Mononuclear cell (primary cell): ENCODE measurements at regions not wholly inside any gene's neighbourhood (a gene's known extent, or its start where the extent isn't known, plus 50 kb on each side); places are given as distances from the start of the nearest gene placed in this dataset.
"Not testable (repeated sequence)": the region's sequence is repeated elsewhere in the genome, so short reads cannot be mapped to it uniquely, and the experiment has no call there.

Source experiments
- H3K27me3 ChIP-seq: 2 replicates; pipeline ENCODE4 v1.6.0; 2011; ENCODE audit warnings: low read length, control low read depth; ENCODE audit not compliant: insufficient read depth
- H3K4me1 ChIP-seq: 2 replicates; pipeline ENCODE4 v1.5.1; 2011; ENCODE audit warnings: mild to moderate bottlenecking, low read length, control low read depth; ENCODE audit not compliant: insufficient read depth
- H3K4me3 ChIP-seq: 2 replicates; pipeline ENCODE4 v1.5.1; 2011; ENCODE audit warnings: mild to moderate bottlenecking, low read length, moderate library complexity
- H3K9me3 ChIP-seq: 2 replicates; pipeline ENCODE4 v1.5.1; 2011; ENCODE audit warnings: low read depth, mild to moderate bottlenecking, control low read depth, low read length

GRCh38 chr6:51049288-51049982 is 230.8 kb downstream of the TFAP2B start:
- Histone ChIP-seq H3K27me3 (no peaks in the 10 kb centered on the region), H3K4me1 (peaks cover 5% of the 10 kb centered on the region), H3K4me3 (no peak overlapping the region), H3K9me3 (no peaks in the 10 kb centered on the region)

- Histone ChIP-seq H3K9me3 (no peaks in the 10 kb centered on the region), H3K4me3 (no peak overlapping the region), H3K4me1 (peaks cover 5% of the 10 kb centered on the region), H3K27me3 (no peaks in the 10 kb centered on the region)
Measured at GRCh38 chr6:51049983-51050877, 231.6 kb downstream of the TFAP2B start.

GRCh38 chr6:51052716-51053115 is 234.0 kb downstream of the TFAP2B start:
- H3K27me3 ChIP-seq, H3K4me3 ChIP-seq, H3K4me1 ChIP-seq, H3K9me3 ChIP-seq: not testable (repeated sequence)

- not testable (repeated sequence) for H3K9me3 ChIP-seq, H3K4me3 ChIP-seq, H3K4me1 ChIP-seq, H3K27me3 ChIP-seq
Measured at GRCh38 chr6:51055316-51055715, 236.6 kb downstream of the TFAP2B start.

GRCh38 chr6:51057296-51057695 is 238.6 kb downstream of the TFAP2B start:
- H3K27me3 ChIP-seq = no peaks in the 10 kb centered on the region
- no peaks in the 10 kb centered on the region for H3K4me1 ChIP-seq
- no peaks in the 10 kb centered on the region for H3K9me3 ChIP-seq
- no peak overlapping the region for H3K4me3 ChIP-seq

GRCh38 chr6:51060262-51060762 is 241.6 kb downstream of the TFAP2B start:
- no peaks in the 10 kb centered on the region for H3K27me3 ChIP-seq
- no peak overlapping the region for H3K4me3 ChIP-seq

GRCh38 chr6:51062166-51062722 is 243.6 kb downstream of the TFAP2B start:
- Histone ChIP-seq H3K9me3 (no peaks in the 10 kb centered on the region), H3K4me1 (no peaks in the 10 kb centered on the region), H3K4me3 (no peak overlapping the region), H3K27me3 (no peaks in the 10 kb centered on the region)

More at GRCh38 chr6:51060262-51060762, 241.6 kb downstream of the TFAP2B start:
- Histone ChIP-seq H3K9me3 (no peaks in the 10 kb centered on the region), H3K4me1 (no peaks in the 10 kb centered on the region)

GRCh38 chr6:51077821-51078518 is 259.3 kb downstream of the TFAP2B start:
- Histone ChIP-seq H3K4me3 (no peak overlapping the region), H3K4me1 (no peaks in the 10 kb centered on the region), H3K9me3 (no peaks in the 10 kb centered on the region), H3K27me3 (no peaks in the 10 kb centered on the region)

- Histone ChIP-seq H3K4me1 (no peaks in the 10 kb centered on the region), H3K27me3 (no peaks in the 10 kb centered on the region), H3K4me3 (no peak overlapping the region), H3K9me3 (no peaks in the 10 kb centered on the region)
Measured at GRCh38 chr6:51090343-51090742, 271.7 kb downstream of the TFAP2B start.

- Histone ChIP-seq H3K9me3 (no peaks in the 10 kb centered on the region), H3K27me3 (no peaks in the 10 kb centered on the region), H3K4me3 (no peak overlapping the region), H3K4me1 (no peaks in the 10 kb centered on the region)
Measured at GRCh38 chr6:51093871-51094270, 275.2 kb downstream of the TFAP2B start.

- H3K9me3 ChIP-seq = no peaks in the 10 kb centered on the region
- H3K27me3 ChIP-seq = no peaks in the 10 kb centered on the region
- H3K4me1 ChIP-seq = no peaks in the 10 kb centered on the region
- no peak overlapping the region for H3K4me3 ChIP-seq
Measured at GRCh38 chr6:51094271-51094670, 275.6 kb downstream of the TFAP2B start.

- Histone ChIP-seq H3K4me3 (no peak overlapping the region), H3K4me1 (no peaks in the 10 kb centered on the region)
Measured at GRCh38 chr6:51098246-51098645, 279.6 kb downstream of the TFAP2B start.

GRCh38 chr6:51098791-51099190 is 280.1 kb downstream of the TFAP2B start:
- Histone ChIP-seq H3K9me3 (no peaks in the 10 kb centered on the region), H3K4me1 (no peaks in the 10 kb centered on the region), H3K4me3 (no peak overlapping the region), H3K27me3 (no peaks in the 10 kb centered on the region)

More at GRCh38 chr6:51098246-51098645, 279.6 kb downstream of the TFAP2B start:
- Histone ChIP-seq H3K9me3 (no peaks in the 10 kb centered on the region), H3K27me3 (no peaks in the 10 kb centered on the region)

GRCh38 chr6:51099201-51099600 is 280.5 kb downstream of the TFAP2B start:
- H3K27me3 ChIP-seq = no peaks in the 10 kb centered on the region
- H3K9me3 ChIP-seq = no peaks in the 10 kb centered on the region
- no peaks in the 10 kb centered on the region for H3K4me1 ChIP-seq
- H3K4me3 ChIP-seq = no peak overlapping the region

- H3K27me3 ChIP-seq = no peaks in the 10 kb centered on the region
- H3K4me3 ChIP-seq = no peak overlapping the region
- no peaks in the 10 kb centered on the region for H3K9me3 ChIP-seq
- H3K4me1 ChIP-seq = no peaks in the 10 kb centered on the region
Measured at GRCh38 chr6:51105357-51105756, 286.7 kb downstream of the TFAP2B start.
